ENCODE measurements at regions not wholly inside any gene's neighbourhood (a gene's known extent, or its start where the extent isn't known, plus 50 kb on each side); places are given as distances from the start of the nearest gene placed in this dataset.

DNA sequence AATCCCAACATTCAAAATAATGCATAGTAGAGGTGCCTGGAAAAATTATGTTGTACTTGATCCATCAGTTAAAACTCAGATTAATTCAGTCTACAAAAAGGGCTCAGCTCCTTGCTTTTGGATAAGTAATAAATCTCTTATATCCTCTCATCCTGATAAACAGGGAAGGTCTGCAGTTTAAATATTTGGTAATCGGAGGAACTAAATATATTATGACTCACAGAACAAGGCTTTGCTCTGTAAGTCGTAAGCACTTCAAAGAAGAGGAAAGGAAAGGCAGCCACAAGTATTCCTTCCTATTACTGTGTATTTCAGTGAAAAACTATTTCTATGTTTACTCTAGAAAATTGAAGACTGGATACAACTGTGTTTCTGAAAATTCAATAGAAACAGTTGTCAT lies 757.9 kb downstream of the CDY2B start:
- no peaks in the 10 kb centered on the region for H3K79me2 ChIP-seq (ENCODE audit: control insufficient read depth, insufficient read depth, low read length)
- ChIA-PET CTCF (no interaction called here), POLR2A (no interaction called here)
- H3K4me3 ChIP-seq (replicated peaks in 1 of 3; ENCODE audit: insufficient read depth in 1 of 3, low read depth in 1 of 3, low read length in 3 of 3) = no peak overlapping the region
- H3K9me1 ChIP-seq (replicated peaks; ENCODE audit: control insufficient read depth, extremely low read depth, insufficient read depth, low read length) = no peaks in the 10 kb centered on the region
- no peaks in the 10 kb centered on the region for H3K4me1 ChIP-seq (ENCODE audit: control insufficient read depth, extremely low read depth, insufficient read depth, low read length)
- dilution Hi-C loops (cut with MboI; ENCODE audit: extremely low pct_ligation_motif_present, low sequenced_read_pairs) (no loop called here), intact Hi-C loops (cut with micrococcal nuclease) (no loop called here)
- no peak for FAIRE-seq
- H3K27ac ChIP-seq (ENCODE audit: insufficient read depth, low read depth, low read length) = no peak overlapping the region
- H3K36me3 ChIP-seq (ENCODE audit: control insufficient read depth in 2 of 2, extremely low read depth in 1 of 2, insufficient read depth in 2 of 2, low read length in 2 of 2) = no peaks in the 10 kb centered on the region
- no peak overlapping the region for H2AFZ ChIP-seq (ENCODE audit: low read depth, low read length)
- BruUV-seq (replicated peaks) = no TSS peak
- no peak for DNase-seq (ENCODE audit: low read depth, low spot score)
- no peaks in the 10 kb centered on the region for H4K20me1 ChIP-seq (replicated peaks; ENCODE audit: control insufficient read depth, extremely low read depth, insufficient read depth, low read length)
- no peak overlapping the region for H3K9ac ChIP-seq (replicated peaks; ENCODE audit: extremely low read depth, insufficient read depth, low read length)
- H3K27me3 ChIP-seq (ENCODE audit: control insufficient read depth in 2 of 2, insufficient read depth in 2 of 2, low read length in 2 of 2) = no peaks in the 10 kb centered on the region
- H3K4me2 ChIP-seq (ENCODE audit: insufficient read depth, low read length) = no peak overlapping the region
- no peak for TF ChIP-seq JUN (IDR thresholded peaks at IDR 0.05; ENCODE audit: borderline replicate concordance, insufficient read depth, insufficient read length, low read depth)
- TF ChIP-seq CTCF (IDR thresholded peaks at IDR 0.05; ENCODE audit: extremely low read depth in 1 of 2, insufficient read depth in 1 of 2, low read depth in 1 of 2, low read length in 2 of 2) = no peak
- TF ChIP-seq, protein P1, sequence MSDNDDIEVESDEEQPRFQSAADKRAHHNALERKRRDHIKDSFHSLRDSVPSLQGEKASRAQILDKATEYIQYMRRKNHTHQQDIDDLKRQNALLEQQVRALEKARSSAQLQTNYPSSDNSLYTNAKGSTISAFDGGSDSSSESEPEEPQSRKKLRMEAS (IDR thresholded peaks at IDR 0.05; ENCODE audit: insufficient read depth, insufficient read length) = no peak
- no peak for TF ChIP-seq EZH2 (IDR thresholded peaks at IDR 0.05; ENCODE audit: borderline replicate concordance, low read depth, low read length, severe bottlenecking)
- TF ChIP-seq POLR2AphosphoS5 (IDR thresholded peaks at IDR 0.05; ENCODE audit: insufficient read depth, low read depth, low read length) = no peak
- TF ChIP-seq FOS (IDR thresholded peaks at IDR 0.05; ENCODE audit: borderline replicate concordance, insufficient read depth, low read length) = no peak
- no peak for TF ChIP-seq GATA2 (IDR thresholded peaks at IDR 0.05; ENCODE audit: insufficient read depth, insufficient read length, low read depth, low read length)
- no peak for TF ChIP-seq POLR2A (IDR thresholded peaks at IDR 0.05; ENCODE audit: low read depth, low read length)
- no peak for TF ChIP-seq MYC (IDR thresholded peaks at IDR 0.05; ENCODE audit: low read depth, low read length)
- H3K9me3 ChIP-seq (replicated peaks; ENCODE audit: control insufficient read depth, insufficient read depth, low read length) = no peaks in the 10 kb centered on the region
